HL-60 (cell line): ENCODE measurements at regions not wholly inside any gene's neighbourhood (a gene's known extent, or its start where the extent isn't known, plus 50 kb on each side); places are given as distances from the start of the nearest gene placed in this dataset.

Experiments
- DNase-seq, 2 experiments: peaks; one replicate each; pipeline ENCODE4 v3.0.0-alpha.2; 2010 to 2020; ENCODE audit warnings: low read depth in 1 of 2, low spot score in 1 of 2
- H3K27ac ChIP-seq: fragments of 250-450 bp; sonication (Bioruptor Pico); replicated peaks from 2 replicates; pipeline ENCODE4 v1.5.1; 2020; ENCODE audit warnings: mild to moderate bottlenecking, moderate library complexity
- H3K27me3 ChIP-seq: fragments of 250-450 bp; sonication (Bioruptor Pico); 2 replicates; pipeline ENCODE4 v1.5.1; 2021; ENCODE audit warnings: mild to moderate bottlenecking, moderate library complexity; ENCODE audit not compliant: insufficient read depth, poor library complexity, severe bottlenecking
- H3K4me3 ChIP-seq: replicated peaks from 2 replicates; pipeline ENCODE4 v1.5.1; 2011; ENCODE audit warnings: mild to moderate bottlenecking, control low read depth, low read length; ENCODE audit not compliant: insufficient read depth
- CTCF ChIP-seq: IDR thresholded peaks from one replicate; pipeline ENCODE4 v1.5.1; 2011; ENCODE audit warnings: low read length, control low read depth, inconsistent platforms; ENCODE audit not compliant: insufficient read depth
- GABPA ChIP-seq: IDR thresholded peaks from 2 replicates; pipeline ENCODE4 v1.6.1; 2012; ENCODE audit warnings: low read depth
- POLR2AphosphoS5 ChIP-seq: IDR thresholded peaks from 2 replicates; pipeline ENCODE4 v1.6.1; 2012; ENCODE audit warnings: low read depth
- REST ChIP-seq: IDR thresholded peaks from 2 replicates; pipeline ENCODE4 v1.6.1; 2012; ENCODE audit warnings: low read depth; ENCODE audit not compliant: insufficient replicate concordance
- SPI1 ChIP-seq: IDR thresholded peaks from 2 replicates; pipeline ENCODE4 v1.6.1; 2012; ENCODE audit warnings: low read depth, mild to moderate bottlenecking, borderline replicate concordance

- no peak for TF ChIP-seq GABPA
- TF ChIP-seq REST: no peak
- TF ChIP-seq POLR2AphosphoS5: no peak
- TF ChIP-seq SPI1: no peak
- no peak for TF ChIP-seq CTCF
- DNase-seq: no peak
- Histone ChIP-seq H3K27me3 (no peaks in the 10 kb centered on the region), H3K4me3 (no peak overlapping the region), H3K27ac (no peak overlapping the region)
Measured at GRCh38 chr11:23006730-23007129, 146.5 kb upstream of the CCDC179 start.

- TF ChIP-seq SPI1 (no peak), CTCF (no peak), GABPA (no peak), POLR2AphosphoS5 (no peak)
- no peaks in the 10 kb centered on the region for H3K27me3 ChIP-seq
- no peak for DNase-seq
Measured at GRCh38 chr11:23010790-23011335, 150.6 kb upstream of the CCDC179 start.

GRCh38 chr11:23012930-23013329, 152.7 kb upstream of the CCDC179 start:
- Histone ChIP-seq H3K27ac (no peak overlapping the region), H3K27me3 (no peaks in the 10 kb centered on the region), H3K4me3 (no peak overlapping the region)
- TF ChIP-seq REST (no peak), POLR2AphosphoS5 (no peak), GABPA (no peak), CTCF (no peak), SPI1 (no peak)
- DNase-seq: no peak

More at GRCh38 chr11:23010790-23011335, 150.6 kb upstream of the CCDC179 start:
- no peak overlapping the region for H3K4me3 ChIP-seq
- no peak overlapping the region for H3K27ac ChIP-seq

GRCh38 chr11:23013509-23013908, 153.2 kb upstream of the CCDC179 start:
- no peaks in the 10 kb centered on the region for H3K27me3 ChIP-seq
- no peak for TF ChIP-seq GABPA
- no peak for TF ChIP-seq POLR2AphosphoS5
- TF ChIP-seq CTCF: no peak
- TF ChIP-seq SPI1: no peak
- no peak for TF ChIP-seq REST
- no peak overlapping the region for H3K27ac ChIP-seq

More at GRCh38 chr11:23013509-23013908, 153.2 kb upstream of the CCDC179 start:
- H3K4me3 ChIP-seq: no peak overlapping the region
- no peak for DNase-seq
